ACHN (cell line): ENCODE measurements at regions not wholly inside any gene's neighbourhood (a gene's known extent, or its start where the extent isn't known, plus 50 kb on each side); places are given as distances from the start of the nearest gene placed in this dataset.

Experiments
- DNase-seq: peaks from one replicate; pipeline ENCODE4 v3.0.0-alpha.2; 2015
- in situ Hi-C: cut with HindIII; loops from 2 replicates; pipeline ENCODE4 v1.10.0; 2017; ENCODE audit warnings: low sequenced_read_pairs, low pct_ligation_motif_present, low pct_unique_long_range_greater_than_20kb

GRCh38 chr10:53009961-53010907 lies 237.7 kb upstream of the MBL2 start:
- in situ Hi-C loops: no loop called here
- no peak for DNase-seq

GRCh38 chr10:53007527-53007842 lies 234.9 kb upstream of the MBL2 start:
- DNase-seq: no peak
- in situ Hi-C loops: no loop called here

DNA sequence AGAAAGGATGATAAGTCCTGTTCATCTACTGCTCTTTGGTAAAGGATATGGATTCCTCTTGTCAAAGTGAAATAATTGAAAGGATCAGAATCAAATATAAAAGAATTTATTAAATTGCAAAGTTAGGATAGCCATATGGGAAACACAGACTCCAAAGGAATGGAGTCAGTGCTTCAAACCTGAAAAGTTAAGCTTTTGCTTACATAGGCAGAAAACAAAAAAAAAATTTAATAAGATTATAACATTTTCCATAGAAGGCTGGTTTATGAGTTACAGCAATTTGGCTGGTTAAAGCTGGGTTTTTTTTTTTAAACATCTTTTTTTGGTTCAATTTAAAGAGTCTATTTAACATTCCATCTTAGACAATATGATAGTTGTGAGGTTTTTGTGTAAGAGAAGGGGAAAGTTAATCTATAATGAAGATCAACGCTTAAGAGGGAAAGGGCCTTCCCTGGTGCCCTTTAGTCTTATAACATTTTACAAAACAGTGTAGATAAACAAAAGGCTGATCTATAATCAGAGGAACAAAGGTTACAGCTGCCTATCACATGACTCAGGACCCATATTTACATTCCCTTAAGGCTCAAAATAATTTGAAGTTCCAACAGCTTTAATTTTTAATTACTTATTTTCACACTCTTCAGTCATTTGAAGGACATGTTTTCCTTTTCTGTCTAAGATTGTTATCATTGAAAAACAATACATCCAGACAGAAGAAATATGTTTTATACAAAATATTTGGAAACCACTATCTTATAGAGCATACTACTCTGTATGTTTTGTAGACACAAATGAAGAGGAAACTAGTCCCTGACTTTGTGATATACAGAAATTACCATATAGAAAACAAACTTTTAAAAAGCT lies 234.3 kb upstream of the MBL2 start:
- in situ Hi-C loops: no loop called here
- DNase-seq: no peak

DNA sequence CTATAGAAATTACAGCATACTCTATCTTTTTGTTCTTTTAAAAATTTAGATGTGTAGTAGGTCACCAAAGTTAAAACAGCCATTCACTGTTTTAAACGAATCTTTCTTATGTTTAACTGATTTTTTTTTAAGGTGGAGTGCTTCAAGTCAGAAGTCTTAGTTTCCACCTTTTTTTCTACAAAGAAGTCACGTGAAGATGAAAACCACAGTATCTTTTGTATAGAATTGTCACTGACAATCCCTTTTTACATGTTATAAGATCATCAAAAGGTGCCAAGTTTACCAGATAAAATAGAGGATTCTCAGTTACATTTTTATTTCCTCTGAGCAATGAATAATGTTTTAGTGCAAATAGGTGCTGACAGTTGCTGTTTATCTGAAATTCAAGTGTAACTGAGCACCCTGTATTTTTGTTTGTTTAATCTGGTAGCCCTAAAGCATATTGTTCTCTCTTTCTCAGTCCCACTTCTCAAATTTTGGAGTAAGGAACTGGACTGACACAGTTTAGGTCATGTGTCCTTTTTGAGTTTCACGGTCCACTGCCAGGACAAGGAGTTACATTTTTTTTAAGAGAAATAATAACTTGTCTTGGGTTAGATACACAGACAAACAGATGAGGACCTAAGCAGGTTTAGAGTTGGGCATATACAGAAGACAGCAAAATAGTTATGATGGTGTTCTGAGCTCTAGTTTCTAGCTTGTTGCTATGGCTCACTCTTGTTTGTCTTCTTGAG lies 233.2 kb upstream of the MBL2 start:
- DNase-seq: no peak

DNA sequence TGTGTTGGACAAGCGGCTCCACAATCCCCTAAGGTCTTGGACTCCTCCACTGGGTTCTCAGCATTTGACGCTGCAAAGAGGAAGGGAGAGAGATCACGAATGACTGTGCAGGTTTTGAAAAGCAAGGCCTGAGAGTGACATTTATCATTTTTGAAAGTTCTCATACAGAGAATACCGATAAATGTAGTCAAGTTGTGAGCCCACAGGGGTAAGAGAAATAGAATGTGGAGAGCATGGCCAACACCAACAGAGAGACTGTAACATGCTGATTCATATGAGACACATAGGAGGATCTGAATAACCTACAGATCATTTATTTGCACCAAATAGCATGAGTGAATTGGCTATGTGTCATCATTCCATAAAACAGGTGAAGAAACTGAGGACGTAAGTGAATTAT lies 230.5 kb upstream of the MBL2 start:
- DNase-seq: no peak
- in situ Hi-C loops: no loop called here

More for the DNA sequence above, 233.2 kb upstream of the MBL2 start:
- in situ Hi-C loops: no loop called here

GRCh38 chr10:52999681-53000080 lies 227.1 kb upstream of the MBL2 start:
- no peak for DNase-seq
- in situ Hi-C loops: no loop called here

DNA sequence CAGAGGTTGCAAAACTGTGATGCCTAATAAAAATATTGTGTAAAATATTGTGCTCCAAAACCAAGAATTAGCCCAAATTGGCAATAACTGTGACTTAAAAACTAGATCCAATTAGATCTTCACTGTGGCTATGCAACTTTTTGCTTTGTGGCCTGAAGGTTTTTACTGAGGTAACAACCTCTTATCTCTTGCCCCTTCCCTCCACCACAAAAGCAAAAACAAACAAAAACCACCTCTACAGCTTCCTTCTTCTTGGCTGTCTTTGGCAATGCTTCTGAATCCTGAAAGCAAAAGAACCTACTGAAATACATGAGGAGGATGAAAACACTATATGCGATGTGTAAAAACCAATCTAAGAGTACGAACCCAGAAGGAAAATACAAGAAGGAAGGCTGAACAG lies 226.7 kb upstream of the MBL2 start:
- DNase-seq: no peak
- in situ Hi-C loops: no loop called here

DNA sequence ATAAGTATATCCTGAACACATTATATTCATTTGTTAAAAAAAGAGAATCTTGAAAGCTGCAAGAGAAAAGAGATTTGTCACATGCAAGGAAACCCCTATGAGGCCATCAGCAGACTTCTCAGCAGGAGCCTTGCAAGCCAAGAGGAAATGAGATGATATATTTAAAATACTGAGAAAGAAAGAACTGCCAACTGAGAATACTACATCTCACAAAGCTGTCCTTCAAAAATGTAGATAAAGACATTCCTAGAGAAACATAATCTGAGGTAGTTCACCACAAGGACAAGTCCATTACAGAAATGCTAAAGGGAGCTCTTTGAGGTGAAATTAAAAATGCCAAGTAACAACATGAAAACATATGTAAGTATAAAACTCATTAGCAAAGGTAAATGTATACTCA lies 224.4 kb upstream of the MBL2 start:
- DNase-seq: no peak
- in situ Hi-C loops: no loop called here

GRCh38 chr10:52994370-52994769 lies 221.8 kb upstream of the MBL2 start:
- in situ Hi-C loops: no loop called here
- no peak for DNase-seq

DNA sequence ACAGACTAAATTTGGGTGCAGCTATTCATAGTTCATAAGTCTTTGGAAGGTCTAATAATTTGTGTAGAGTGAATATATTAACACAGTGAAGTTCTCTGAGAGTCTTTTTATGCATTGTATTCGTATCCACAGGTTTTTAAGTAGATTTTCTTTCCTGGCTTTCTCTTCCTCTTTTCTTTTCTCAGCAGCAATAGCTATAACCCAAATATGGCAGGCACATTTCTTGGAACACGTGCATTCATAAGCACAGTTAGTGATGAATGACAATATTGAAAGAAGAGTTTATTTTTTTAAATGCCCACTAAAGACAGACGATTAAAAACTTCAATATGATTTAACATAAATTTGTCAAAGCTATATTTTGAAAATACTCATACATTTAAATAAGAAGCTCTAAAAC lies 220.5 kb upstream of the MBL2 start:
- in situ Hi-C loops: no loop called here
- no peak for DNase-seq

- DNase-seq: no peak
- in situ Hi-C loops: no loop called here
These were observed 220.0 kb upstream of the MBL2 start for GRCh38 chr10:52992567-52992966.

DNA sequence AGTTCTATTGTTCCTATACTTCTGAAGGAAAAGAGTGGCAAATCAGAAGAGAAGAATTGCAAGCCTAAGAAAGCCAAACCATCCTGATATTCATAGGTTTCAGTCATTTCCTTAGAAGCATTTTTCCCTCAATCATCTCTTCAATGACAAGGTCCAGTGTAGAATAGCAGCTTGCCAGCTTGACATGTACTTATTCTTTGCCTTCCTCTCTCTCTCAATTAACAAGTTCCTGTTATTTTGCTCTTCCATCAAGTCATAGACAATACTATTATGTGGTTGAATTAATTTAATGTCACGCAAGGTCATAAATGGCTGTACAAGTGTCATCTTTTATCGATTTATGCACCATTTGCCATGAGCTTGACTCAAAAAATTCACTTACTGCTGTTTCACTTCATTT lies 216.3 kb upstream of the MBL2 start:
- no peak for DNase-seq
- in situ Hi-C loops: no loop called here

DNA sequence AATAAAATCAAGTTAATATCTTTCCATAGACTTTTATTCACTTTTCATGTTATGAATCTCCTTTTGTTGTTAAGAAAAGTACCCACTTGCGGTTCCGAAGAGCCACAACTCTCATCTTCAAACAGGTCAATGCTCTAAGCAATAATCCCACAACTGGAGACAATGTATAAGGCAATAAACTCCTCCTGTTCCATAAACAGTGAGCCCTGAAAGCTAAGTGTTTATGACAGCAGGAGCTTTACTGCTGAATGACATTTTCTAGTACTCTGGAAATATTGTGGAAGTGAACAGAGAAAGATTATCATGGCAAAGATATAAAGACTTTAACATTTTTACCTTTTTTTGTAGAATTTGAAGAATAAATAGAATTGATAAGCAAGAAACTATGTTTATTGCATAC lies 213.5 kb upstream of the MBL2 start:
- no peak for DNase-seq
- in situ Hi-C loops: no loop called here

DNA sequence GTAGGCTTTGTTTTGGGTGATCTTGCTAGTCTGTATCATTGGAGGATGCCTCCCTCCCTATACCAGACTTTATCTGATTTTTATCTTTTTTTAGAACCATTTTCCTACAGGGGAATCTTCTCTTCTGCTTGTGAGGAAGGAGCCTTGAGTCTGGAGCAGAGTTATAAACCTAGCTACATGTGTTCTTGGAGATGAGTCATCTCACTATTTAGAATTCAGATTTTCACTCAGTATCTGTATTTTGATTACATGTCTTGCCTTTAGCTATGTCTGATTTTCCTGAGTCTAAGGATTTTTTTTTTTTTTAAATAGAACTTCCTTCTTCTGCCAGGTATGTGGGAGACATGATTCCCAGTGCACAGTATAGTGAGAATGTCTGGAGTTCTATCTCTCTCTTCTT lies 211.6 kb upstream of the MBL2 start:
- in situ Hi-C loops: no loop called here
- no peak for DNase-seq

DNA sequence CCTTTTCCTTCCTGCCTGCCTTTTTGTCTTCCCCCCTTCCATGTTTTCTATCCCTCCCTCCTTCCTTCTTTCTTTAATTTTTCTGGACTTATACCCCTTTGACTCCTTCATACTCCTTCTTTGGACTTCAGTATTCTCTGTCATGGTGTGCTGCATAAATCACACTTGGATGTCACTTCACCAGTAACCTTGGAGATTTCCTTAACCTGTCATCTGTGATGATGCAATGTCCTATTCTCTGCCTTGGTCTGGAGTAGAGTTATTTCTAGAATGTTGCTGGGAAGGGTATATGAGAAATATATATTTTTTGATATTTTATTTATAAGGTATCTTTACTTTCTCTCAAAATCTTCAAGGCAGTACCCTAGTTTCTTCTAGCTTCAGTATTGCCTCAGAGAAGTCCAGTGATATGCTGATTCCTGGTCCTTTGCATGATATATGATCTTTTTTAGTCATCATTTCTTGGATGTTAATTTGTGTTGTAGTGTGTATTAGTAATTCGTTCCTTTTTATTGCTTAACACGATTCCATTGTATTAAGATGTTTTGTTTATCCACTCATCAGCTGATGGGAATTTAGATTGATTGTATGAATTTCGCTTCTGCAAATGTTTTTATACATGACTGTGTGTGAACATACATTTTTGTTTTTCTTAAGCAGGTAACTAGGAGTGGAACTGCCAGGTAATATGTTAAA lies 206.9 kb upstream of the MBL2 start:
- DNase-seq: no peak
- in situ Hi-C loops: no loop called here

DNA sequence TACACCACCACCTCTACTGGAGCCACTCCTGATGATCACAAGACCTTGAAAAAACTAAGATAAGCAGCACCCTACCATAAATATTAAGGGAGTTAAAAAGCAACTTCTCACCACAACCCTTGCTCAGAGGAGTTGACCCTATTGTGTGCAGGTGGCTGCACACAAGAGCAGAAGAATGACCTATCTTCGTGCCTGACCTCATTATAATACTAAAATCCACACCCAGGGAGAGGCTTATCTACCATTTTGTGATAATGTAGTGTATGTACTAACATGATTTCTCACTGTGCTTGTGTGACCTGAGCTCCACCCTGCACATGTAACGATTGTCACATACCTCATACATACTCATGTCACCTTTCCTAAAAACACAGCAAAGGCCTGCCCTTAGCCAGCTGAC lies 205.0 kb upstream of the MBL2 start:
- no peak for DNase-seq
- in situ Hi-C loops: no loop called here

GRCh38 chr10:52967806-52968795 lies 195.5 kb upstream of the MBL2 start:
- DNase-seq: no peak
- in situ Hi-C loops: no loop called here

- DNase-seq: no peak
- in situ Hi-C loops: no loop called here
These were observed 194.3 kb upstream of the MBL2 start for GRCh38 chr10:52966904-52967303.
